HG02981 (cell line): ENCODE measurements at regions not wholly inside any gene's neighbourhood (a gene's known extent, or its start where the extent isn't known, plus 50 kb on each side); places are given as distances from the start of the nearest gene placed in this dataset.
"Not testable (repeated sequence)": the region's sequence is repeated elsewhere in the genome, so short reads cannot be mapped to it uniquely, and the experiment has no call there.

Source experiments
- ATAC-seq: cut with Tn5 transposase; IDR thresholded peaks from one replicate; pipeline ENCODE4 v1.9.1; 2021; ENCODE audit warnings: mild to moderate bottlenecking, moderate library complexity; ENCODE audit not compliant: unreplicated experiment

GRCh38 chr10:64369885-64370773 lies 848.9 kb downstream of the REEP3 start:
- ATAC-seq = no peak

DNA sequence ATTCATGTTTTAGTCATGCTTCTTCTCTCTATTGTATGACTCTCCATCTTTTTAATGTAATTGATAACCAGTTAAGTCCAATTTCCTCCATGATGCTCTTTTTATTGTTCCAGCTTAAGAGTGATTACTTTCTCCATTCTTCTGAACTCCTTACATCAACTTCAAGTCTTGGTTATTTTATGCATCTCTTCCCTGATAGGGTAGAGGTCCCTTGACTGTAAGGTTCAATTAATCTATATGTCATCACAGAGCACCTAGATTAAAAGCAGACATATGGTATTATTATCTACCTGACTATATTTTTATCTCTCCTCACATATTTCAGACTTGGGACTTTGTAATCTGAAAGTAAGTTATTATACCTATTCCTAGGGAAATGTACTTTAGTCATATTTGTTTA lies 853.1 kb downstream of the REEP3 start:
- ATAC-seq = no peak

GRCh38 chr10:64376167-64376566 lies 855.0 kb downstream of the REEP3 start:
- ATAC-seq = no peak

- no peak for ATAC-seq
Observed at GRCh38 chr10:64379898-64380297, 858.7 kb downstream of the REEP3 start.

GRCh38 chr10:64385355-64385754 lies 864.2 kb downstream of the REEP3 start:
- no peak for ATAC-seq

GRCh38 chr10:64394744-64395143 lies 873.5 kb downstream of the REEP3 start:
- no peak for ATAC-seq

GRCh38 chr10:64396105-64396708 lies 875.0 kb downstream of the REEP3 start:
- no peak for ATAC-seq

- ATAC-seq = no peak
Observed at GRCh38 chr10:64397125-64397524, 875.9 kb downstream of the REEP3 start.

GRCh38 chr10:64408391-64409183 lies 887.4 kb downstream of the REEP3 start:
- ATAC-seq = no peak

- ATAC-seq = no peak
Observed at GRCh38 chr10:64409349-64409748, 888.1 kb downstream of the REEP3 start.

GRCh38 chr10:64416011-64416410 lies 894.8 kb downstream of the REEP3 start:
- ATAC-seq = no peak

DNA sequence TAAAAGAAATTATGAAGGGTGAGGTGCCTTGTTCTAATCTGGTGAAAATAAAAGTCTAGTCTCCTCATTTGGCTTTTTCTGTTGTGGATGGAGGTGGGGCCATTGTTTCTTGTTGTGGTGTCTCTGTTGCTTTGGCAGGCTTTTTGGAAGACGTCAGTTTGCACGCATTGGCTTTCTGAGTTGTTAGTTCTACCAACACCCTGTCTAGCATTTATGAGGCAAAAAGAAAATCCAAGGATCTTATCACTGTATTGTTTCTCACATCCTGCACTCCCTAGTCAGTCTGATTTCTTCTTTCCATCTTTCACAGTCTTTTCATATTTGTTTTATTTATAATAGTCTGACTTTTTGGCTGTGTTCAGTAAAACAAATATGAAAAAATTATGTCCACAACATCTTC lies 898.3 kb downstream of the REEP3 start:
- no peak for ATAC-seq

- no peak for ATAC-seq
Observed at GRCh38 chr10:64426745-64427144, 905.5 kb downstream of the REEP3 start.

DNA sequence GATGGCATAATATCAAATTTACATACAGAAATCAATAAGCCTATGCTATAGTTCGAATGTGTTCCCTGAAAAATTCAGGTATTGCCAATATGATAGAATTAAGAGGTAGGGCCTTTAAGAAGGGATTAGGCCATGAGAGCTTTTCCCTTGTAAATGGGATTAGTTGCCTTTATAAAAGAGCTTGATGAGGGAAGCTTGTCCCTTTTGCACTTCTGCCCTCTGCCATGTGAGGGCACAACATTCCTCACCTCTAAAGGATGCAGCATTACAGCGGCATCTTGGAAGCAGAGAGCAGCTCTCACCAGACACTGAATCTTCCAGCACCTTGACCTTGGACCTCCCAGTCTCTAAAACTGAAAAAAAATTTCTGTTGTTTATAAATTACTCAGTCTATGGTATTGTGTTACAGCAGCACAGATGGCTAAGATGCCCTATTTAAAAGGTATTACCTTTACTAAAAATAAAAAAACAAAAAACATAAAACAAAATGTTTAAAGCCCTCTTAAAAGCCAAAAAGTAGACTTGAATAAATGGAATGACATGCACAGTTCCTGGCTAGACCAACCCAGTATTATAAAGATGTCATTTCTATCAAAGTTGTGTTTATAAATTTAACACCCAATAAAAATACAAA lies 909.6 kb downstream of the REEP3 start:
- ATAC-seq = no peak

DNA sequence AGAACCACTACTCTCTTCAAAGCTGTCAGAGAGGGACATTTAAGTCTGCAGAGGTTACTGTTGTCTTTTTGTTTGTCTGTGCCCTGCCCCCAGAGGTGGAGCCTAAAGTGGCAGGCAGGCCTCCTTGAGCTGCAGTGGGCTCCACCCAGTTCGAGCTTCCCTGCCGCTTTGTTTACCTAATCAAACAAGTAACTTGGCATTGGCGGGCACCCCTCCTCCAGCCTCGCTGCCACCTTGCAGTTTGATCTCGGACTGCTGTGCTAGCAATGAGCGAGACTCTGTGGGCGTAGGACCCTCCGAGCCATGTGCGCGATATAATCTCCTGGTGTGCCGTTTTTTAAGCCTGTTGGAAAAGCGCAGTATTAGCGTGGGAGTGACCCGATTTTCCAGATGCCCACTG lies 920.7 kb downstream of the REEP3 start:
- not testable (repeated sequence) for ATAC-seq

DNA sequence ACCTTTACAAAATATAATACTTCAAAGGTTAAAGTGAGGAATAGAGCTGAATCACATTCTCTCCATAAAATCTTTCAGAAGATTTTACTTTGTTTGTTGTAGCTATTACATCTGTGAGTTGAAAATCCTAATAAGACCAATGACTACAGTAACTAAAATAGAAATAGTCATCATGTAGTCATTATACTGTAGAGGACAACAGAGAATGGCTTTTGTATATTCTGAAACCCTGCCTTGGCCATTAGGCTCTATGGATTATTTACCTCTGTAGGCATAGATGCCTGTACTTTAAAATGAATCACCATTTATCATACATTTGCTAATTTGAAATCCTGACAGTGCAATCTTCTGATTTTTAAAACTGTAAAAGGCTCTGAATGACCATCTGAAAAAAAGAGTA lies 923.0 kb downstream of the REEP3 start:
- no peak for ATAC-seq

DNA sequence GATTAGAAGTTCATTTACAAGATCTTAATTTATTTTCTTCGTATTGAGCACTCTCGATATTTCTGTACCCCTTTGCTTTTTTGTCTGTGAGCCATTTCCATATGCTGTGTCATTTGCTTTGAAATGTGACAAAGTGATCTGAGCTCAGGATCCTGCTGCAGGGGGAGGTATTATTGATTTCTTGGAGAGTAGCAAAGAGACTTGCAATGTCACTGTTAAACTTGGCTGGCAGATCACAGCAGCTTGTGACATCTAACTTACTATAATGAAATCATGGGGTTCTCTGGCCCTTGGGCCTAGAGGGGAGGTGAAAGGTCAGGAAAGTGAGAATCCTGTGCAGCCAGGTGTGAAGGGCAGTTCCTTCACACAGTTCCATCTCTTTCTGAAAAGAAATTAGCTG lies 923.4 kb downstream of the REEP3 start:
- no peak for ATAC-seq

- ATAC-seq = no peak
Observed at GRCh38 chr10:64449603-64450002, 928.4 kb downstream of the REEP3 start.

DNA sequence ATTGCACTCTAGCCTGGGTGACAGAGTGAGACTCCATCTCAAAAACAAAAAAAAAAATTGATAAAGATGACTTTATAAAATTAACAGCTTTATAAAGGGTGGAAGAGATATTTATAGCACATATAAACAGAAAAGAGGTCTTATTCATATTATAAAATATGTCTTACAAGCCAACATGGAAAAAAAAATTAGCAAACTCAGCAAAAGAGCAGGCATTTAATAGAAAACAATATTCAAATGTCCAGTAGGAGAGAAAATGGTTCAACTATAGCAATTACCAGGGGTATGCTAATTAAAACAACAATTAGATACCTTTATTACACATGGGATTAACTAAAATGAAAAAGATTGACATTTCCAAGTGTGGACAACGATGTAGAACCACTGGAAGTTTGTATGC lies 929.1 kb downstream of the REEP3 start:
- ATAC-seq = no peak

- no peak for ATAC-seq
Observed at GRCh38 chr10:64454962-64455361, 933.8 kb downstream of the REEP3 start.

GRCh38 chr10:64458306-64458705 lies 937.1 kb downstream of the REEP3 start:
- ATAC-seq = no peak
